Immature natural killer cell (primary cell): ENCODE measurements at regions not wholly inside any gene's neighbourhood (a gene's known extent, or its start where the extent isn't known, plus 50 kb on each side); places are given as distances from the start of the nearest gene placed in this dataset.
A peak's percentile ranks its signal among the peaks of the same experiment; 100 is the strongest.

Experiments
- DNase-seq, 3 donors: peaks; one replicate each; pipeline ENCODE4 v3.0.0; 2022; ENCODE audit warnings: mixed read lengths in 1 of 3
- H3K27ac Mint-ChIP-seq, 6 donors: one replicate each; pipeline ENCODE4 v1.8.0; 2020; ENCODE audit warnings: mixed read lengths in 6 of 6, mild to moderate bottlenecking in 5 of 6, inconsistent platforms in 4 of 6, moderate library complexity in 3 of 6
- H3K27me3 Mint-ChIP-seq, 3 donors: one replicate each; pipeline ENCODE4 v1.8.0; 2020 to 2021; ENCODE audit warnings: low read depth in 3 of 3, mild to moderate bottlenecking in 3 of 3, mixed read lengths in 3 of 3, moderate library complexity in 3 of 3, inconsistent platforms in 1 of 3
- H3K36me3 Mint-ChIP-seq, 3 donors: one replicate each; pipeline ENCODE4 v1.8.0; 2020; ENCODE audit warnings: mixed read lengths in 3 of 3, inconsistent platforms in 2 of 3, mild to moderate bottlenecking in 2 of 3
- H3K4me1 Mint-ChIP-seq, 2 donors: one replicate each; pipeline ENCODE4 v1.8.0; 2020; ENCODE audit warnings: inconsistent platforms in 2 of 2, mild to moderate bottlenecking in 2 of 2, mixed read lengths in 2 of 2, moderate library complexity in 1 of 2
- H3K4me3 Mint-ChIP-seq, 5 donors: one replicate each; pipeline ENCODE4 v1.8.0; 2020; ENCODE audit warnings: mild to moderate bottlenecking in 5 of 5, mixed read lengths in 5 of 5, inconsistent platforms in 3 of 5, moderate library complexity in 3 of 5
- H3K9me3 Mint-ChIP-seq, 6 donors: one replicate each; pipeline ENCODE4 v1.8.0; 2020; ENCODE audit warnings: mild to moderate bottlenecking in 6 of 6, mixed read lengths in 6 of 6, inconsistent platforms in 4 of 6, moderate library complexity in 3 of 6

GRCh38 chr3:177571271-177571943, 374.1 kb upstream of the TBL1XR1 start:
- Mint-ChIP-seq H3K4me1 (peaks cover under 1 to 5% of the 10 kb centered on the region in 2 donors), H3K36me3 (peaks cover 0 to 7% (median 0%) of the 10 kb centered on the region in 3 donors), H3K9me3 (peaks cover 0 to 3% (median 0%) of the 10 kb centered on the region in 6 donors), H3K27ac (no peak overlapping the region), H3K27me3 (peaks cover 0 to 5% (median 0%) of the 10 kb centered on the region in 3 donors), H3K4me3 (no peak overlapping the region)
- DNase-seq: no peak

GRCh38 chr3:177571944-177572315, 374.6 kb upstream of the TBL1XR1 start:
- DNase-seq: no peak
- H3K4me3 Mint-ChIP-seq: no peak overlapping the region
- H3K27ac Mint-ChIP-seq: no peak overlapping the region
- peaks cover 0 to 5% (median 0%) of the 10 kb centered on the region in 3 donors for H3K27me3 Mint-ChIP-seq
- H3K36me3 Mint-ChIP-seq: peaks cover 0 to 7% (median 0%) of the 10 kb centered on the region in 3 donors
- peaks cover 0 to 3% (median 0%) of the 10 kb centered on the region in 6 donors for H3K9me3 Mint-ChIP-seq
- peaks cover 2 to 10% of the 10 kb centered on the region in 2 donors for H3K4me1 Mint-ChIP-seq

GRCh38 chr3:177574222-177574856, 377.1 kb upstream of the TBL1XR1 start:
- peaks cover 0 to 5% (median 2%) of the 10 kb centered on the region in 3 donors for H3K27me3 Mint-ChIP-seq
- peaks cover 6 to 10% of the 10 kb centered on the region in 2 donors for H3K4me1 Mint-ChIP-seq
- DNase-seq: no peak
- no peak overlapping the region for H3K4me3 Mint-ChIP-seq
- H3K27ac Mint-ChIP-seq: no peak overlapping the region
- H3K36me3 Mint-ChIP-seq: peaks cover 0 to 7% (median 0%) of the 10 kb centered on the region in 3 donors
- H3K9me3 Mint-ChIP-seq: peaks cover 0 to 6% (median 0%) of the 10 kb centered on the region in 6 donors

GRCh38 chr3:177576746-177577145, 379.5 kb upstream of the TBL1XR1 start:
- H3K4me3 Mint-ChIP-seq: no peak overlapping the region
- no peak for DNase-seq
- peaks cover 6 to 10% of the 10 kb centered on the region in 2 donors for H3K4me1 Mint-ChIP-seq
- H3K36me3 Mint-ChIP-seq: peaks cover 0 to 7% (median 0%) of the 10 kb centered on the region in 3 donors
- H3K27ac Mint-ChIP-seq: no peak overlapping the region
- H3K27me3 Mint-ChIP-seq: peaks cover 0 to 5% (median 4%) of the 10 kb centered on the region in 3 donors
- H3K9me3 Mint-ChIP-seq: peaks cover 0 to 3% (median 0%) of the 10 kb centered on the region in 6 donors

GRCh38 chr3:177578488-177578887, 381.2 kb upstream of the TBL1XR1 start:
- Mint-ChIP-seq H3K27ac (no peak overlapping the region), H3K36me3 (no peaks in the 10 kb centered on the region), H3K27me3 (peaks cover 0 to 6% (median 4%) of the 10 kb centered on the region in 3 donors), H3K4me1 (peaks cover 6 to 10% of the 10 kb centered on the region in 2 donors), H3K4me3 (no peak overlapping the region), H3K9me3 (peaks cover 0 to 3% (median 0%) of the 10 kb centered on the region in 6 donors)
- DNase-seq: no peak

GRCh38 chr3:177579419-177579818, 382.1 kb upstream of the TBL1XR1 start:
- Mint-ChIP-seq H3K27me3 (peaks cover 0 to 4% (median 3%) of the 10 kb centered on the region in 3 donors), H3K27ac (no peak overlapping the region), H3K36me3 (no peaks in the 10 kb centered on the region), H3K4me1 (peaks cover 6 to 10% of the 10 kb centered on the region in 2 donors), H3K9me3 (peaks cover 0 to 3% (median 0%) of the 10 kb centered on the region in 6 donors), H3K4me3 (no peak overlapping the region)
- no peak for DNase-seq

GRCh38 chr3:177580437-177580836, 383.2 kb upstream of the TBL1XR1 start:
- no peak for DNase-seq
- H3K9me3 Mint-ChIP-seq: peaks cover 0 to 3% (median 0%) of the 10 kb centered on the region in 6 donors
- peaks cover 6 to 10% of the 10 kb centered on the region in 2 donors for H3K4me1 Mint-ChIP-seq
- no peak overlapping the region for H3K4me3 Mint-ChIP-seq
- no peak overlapping the region for H3K27ac Mint-ChIP-seq
- H3K36me3 Mint-ChIP-seq: no peaks in the 10 kb centered on the region
- peaks cover 0 to 4% (median 2%) of the 10 kb centered on the region in 3 donors for H3K27me3 Mint-ChIP-seq

- Mint-ChIP-seq H3K36me3 (peaks cover 0 to 3% (median 0%) of the 10 kb centered on the region in 3 donors), H3K4me3 (no peak overlapping the region), H3K4me1 (peaks cover 7 to 13% of the 10 kb centered on the region in 2 donors), H3K27me3 (peaks cover 0 to 2% (median 0%) of the 10 kb centered on the region in 3 donors), H3K9me3 (peaks cover 0 to 2% (median 0%) of the 10 kb centered on the region in 6 donors), H3K27ac (no peak overlapping the region)
- no peak for DNase-seq
Measured at GRCh38 chr3:177585271-177585670, 388.0 kb upstream of the TBL1XR1 start.

- H3K4me1 Mint-ChIP-seq: peaks cover 27 to 42% of the 10 kb centered on the region in 2 donors
- no peaks in the 10 kb centered on the region for H3K27me3 Mint-ChIP-seq
- no peak overlapping the region for H3K27ac Mint-ChIP-seq
- DNase-seq: no peak
- H3K9me3 Mint-ChIP-seq: peaks cover 0 to 2% (median 0%) of the 10 kb centered on the region in 6 donors
- peaks cover 0 to 3% (median 0%) of the 10 kb centered on the region in 3 donors for H3K36me3 Mint-ChIP-seq
- no peak overlapping the region for H3K4me3 Mint-ChIP-seq
Measured at GRCh38 chr3:177589041-177589650, 391.9 kb upstream of the TBL1XR1 start.

- Mint-ChIP-seq H3K4me3 (no peak overlapping the region), H3K4me1 (peaks cover 27 to 44% of the 10 kb centered on the region in 2 donors), H3K36me3 (peaks cover 0 to 3% (median 0%) of the 10 kb centered on the region in 3 donors), H3K9me3 (no peaks in the 10 kb centered on the region), H3K27ac (no peak overlapping the region), H3K27me3 (no peaks in the 10 kb centered on the region)
- DNase-seq: no peak
Measured at GRCh38 chr3:177589911-177590381, 392.7 kb upstream of the TBL1XR1 start.

- H3K36me3 Mint-ChIP-seq: peaks cover 0 to 3% (median 0%) of the 10 kb centered on the region in 3 donors
- no peak for DNase-seq
- H3K9me3 Mint-ChIP-seq: no peaks in the 10 kb centered on the region
- H3K4me1 Mint-ChIP-seq: peaks cover 32 to 51% of the 10 kb centered on the region in 2 donors
- H3K4me3 Mint-ChIP-seq: peak overlapping the region; percentile 44 to 78 (median 68)
- no peaks in the 10 kb centered on the region for H3K27me3 Mint-ChIP-seq
- H3K27ac Mint-ChIP-seq: peak overlapping the region in 5 of 6 donors; percentile 24 to 80 (median 70)
Measured at GRCh38 chr3:177590826-177591225, 393.5 kb upstream of the TBL1XR1 start.

GRCh38 chr3:177591379-177591778, 394.1 kb upstream of the TBL1XR1 start:
- H3K27ac Mint-ChIP-seq: peak overlapping the region; percentile 24 to 84 (median 69)
- H3K4me1 Mint-ChIP-seq: peaks cover 38 to 57% of the 10 kb centered on the region in 2 donors
- H3K36me3 Mint-ChIP-seq: peaks cover 0 to 3% (median 0%) of the 10 kb centered on the region in 3 donors
- no peaks in the 10 kb centered on the region for H3K9me3 Mint-ChIP-seq
- peak; percentile 22 to 26 (median 26) for DNase-seq
- H3K27me3 Mint-ChIP-seq: no peaks in the 10 kb centered on the region
- peak overlapping the region; percentile 56 to 71 (median 63) for H3K4me3 Mint-ChIP-seq

GRCh38 chr3:177594096-177594495, 396.8 kb upstream of the TBL1XR1 start:
- H3K36me3 Mint-ChIP-seq: no peaks in the 10 kb centered on the region
- no peaks in the 10 kb centered on the region for H3K9me3 Mint-ChIP-seq
- H3K27ac Mint-ChIP-seq: no peak overlapping the region
- no peak for DNase-seq
- peaks cover 64 to 82% of the 10 kb centered on the region in 2 donors for H3K4me1 Mint-ChIP-seq
- H3K27me3 Mint-ChIP-seq: no peaks in the 10 kb centered on the region
- H3K4me3 Mint-ChIP-seq: no peak overlapping the region
